ENCODE measurements at regions not wholly inside any gene's neighbourhood (a gene's known extent, or its start where the extent isn't known, plus 50 kb on each side); places are given as distances from the start of the nearest gene placed in this dataset.

DNA sequence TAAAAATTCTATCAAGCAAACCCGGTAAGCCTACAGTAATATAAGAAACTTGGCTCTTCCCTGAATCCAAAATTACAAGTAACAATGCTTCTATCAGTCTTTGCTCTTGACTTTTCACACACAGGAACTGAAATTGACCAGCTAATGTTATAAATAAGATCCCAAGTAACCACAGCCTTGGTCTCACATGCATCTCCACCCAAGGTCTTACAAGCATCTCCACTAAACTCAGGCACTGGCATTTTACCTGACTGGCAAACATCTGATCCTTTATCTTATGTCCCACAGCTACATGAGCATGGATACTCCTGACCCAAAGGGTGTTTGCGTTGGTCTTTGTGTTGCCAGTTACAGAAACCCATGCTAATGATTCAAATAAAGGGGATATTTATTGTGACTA is 302.3 kb upstream of the EPHA4 start:
- Histone ChIP-seq H3K27ac (no peak overlapping the region), H3K27me3 (peaks cover 0 to 2% (median 0%) of the 10 kb centered on the region in 9 donors), H3K36me3 (no peaks in the 10 kb centered on the region), H3K9me3 (peaks cover 0 to 18% (median 0%) of the 10 kb centered on the region in 12 donors), H3K4me3 (no peak overlapping the region), H3K4me1 (no peaks in the 10 kb centered on the region)
- ATAC-seq, result no peak
- WGBS, 4 donors, result 86 to 94% (median 92%) methylated on average over 2 of the region's 2 CpGs
- DNase-seq, result no peak
- intact Hi-C loops (cut with DNase I), result no loop called here
- no peak for TF ChIP-seq POLR2A (IDR thresholded peaks at IDR 0.05)
- TF ChIP-seq, protein P1, sequence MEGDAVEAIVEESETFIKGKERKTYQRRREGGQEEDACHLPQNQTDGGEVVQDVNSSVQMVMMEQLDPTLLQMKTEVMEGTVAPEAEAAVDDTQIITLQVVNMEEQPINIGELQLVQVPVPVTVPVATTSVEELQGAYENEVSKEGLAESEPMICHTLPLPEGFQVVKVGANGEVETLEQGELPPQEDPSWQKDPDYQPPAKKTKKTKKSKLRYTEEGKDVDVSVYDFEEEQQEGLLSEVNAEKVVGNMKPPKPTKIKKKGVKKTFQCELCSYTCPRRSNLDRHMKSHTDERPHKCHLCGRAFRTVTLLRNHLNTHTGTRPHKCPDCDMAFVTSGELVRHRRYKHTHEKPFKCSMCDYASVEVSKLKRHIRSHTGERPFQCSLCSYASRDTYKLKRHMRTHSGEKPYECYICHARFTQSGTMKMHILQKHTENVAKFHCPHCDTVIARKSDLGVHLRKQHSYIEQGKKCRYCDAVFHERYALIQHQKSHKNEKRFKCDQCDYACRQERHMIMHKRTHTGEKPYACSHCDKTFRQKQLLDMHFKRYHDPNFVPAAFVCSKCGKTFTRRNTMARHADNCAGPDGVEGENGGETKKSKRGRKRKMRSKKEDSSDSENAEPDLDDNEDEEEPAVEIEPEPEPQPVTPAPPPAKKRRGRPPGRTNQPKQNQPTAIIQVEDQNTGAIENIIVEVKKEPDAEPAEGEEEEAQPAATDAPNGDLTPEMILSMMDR (IDR thresholded peaks at IDR 0.05), result no peak

DNA sequence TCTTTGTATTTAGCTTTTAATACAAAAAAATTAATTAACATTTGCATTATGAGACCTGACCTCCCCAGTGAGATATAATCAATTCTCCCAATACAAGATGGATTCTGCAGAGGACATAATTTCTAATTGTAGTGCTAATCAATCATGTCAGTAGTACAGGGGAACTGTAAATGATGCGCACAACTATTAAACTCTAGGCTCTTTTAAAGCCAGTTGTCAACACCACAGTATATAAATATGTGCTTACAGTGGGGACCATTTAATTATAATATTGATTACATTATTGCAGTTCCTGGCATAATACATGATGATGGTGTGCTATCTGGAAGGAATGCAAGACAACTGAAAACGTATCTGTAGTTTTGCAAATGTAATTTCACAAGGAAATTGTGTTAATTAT is 285.6 kb upstream of the EPHA4 start:
- no peak for ATAC-seq
- H3K27me3 ChIP-seq, result no peaks in the 10 kb centered on the region
- H3K4me1 ChIP-seq, result no peaks in the 10 kb centered on the region
- intact Hi-C loops (cut with DNase I), result no loop called here
- TF ChIP-seq, protein P1 (IDR thresholded peaks at IDR 0.05), result no peak
- TF ChIP-seq POLR2A (IDR thresholded peaks at IDR 0.05), result no peak
- no peak for DNase-seq
- no peak overlapping the region for H3K27ac ChIP-seq
- no peak overlapping the region for H3K4me3 ChIP-seq
- H3K9me3 ChIP-seq, result peaks cover 0 to 4% (median 0%) of the 10 kb centered on the region in 12 donors
- no peaks in the 10 kb centered on the region for H3K36me3 ChIP-seq
- 49 to 66% (median 53%) methylated on average over 2 of the region's 2 CpGs for WGBS, 4 donors

DNA sequence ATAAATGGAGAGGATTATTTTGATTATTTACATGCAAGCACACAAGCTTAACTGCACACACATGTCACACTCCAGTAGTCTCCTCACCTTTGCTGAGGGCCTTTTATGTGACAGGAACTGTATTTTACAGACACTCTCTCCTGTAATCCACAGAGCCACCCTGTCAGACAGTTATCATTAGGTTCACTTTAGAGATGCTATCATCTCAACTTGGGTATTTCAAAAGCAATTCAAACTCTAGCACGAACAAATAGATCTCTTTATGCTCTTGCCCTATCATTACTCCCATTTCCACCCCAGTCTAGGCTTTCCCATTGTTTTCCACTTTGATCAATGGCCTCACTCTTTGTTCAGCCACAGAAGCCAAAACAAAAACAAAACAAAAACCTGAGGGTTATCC is 281.2 kb upstream of the EPHA4 start:
- WGBS, 4 donors, result 31 to 49% (median 41%) methylated on average over 1 of the region's 1 CpG
- intact Hi-C loops (cut with DNase I), result no loop called here

DNA sequence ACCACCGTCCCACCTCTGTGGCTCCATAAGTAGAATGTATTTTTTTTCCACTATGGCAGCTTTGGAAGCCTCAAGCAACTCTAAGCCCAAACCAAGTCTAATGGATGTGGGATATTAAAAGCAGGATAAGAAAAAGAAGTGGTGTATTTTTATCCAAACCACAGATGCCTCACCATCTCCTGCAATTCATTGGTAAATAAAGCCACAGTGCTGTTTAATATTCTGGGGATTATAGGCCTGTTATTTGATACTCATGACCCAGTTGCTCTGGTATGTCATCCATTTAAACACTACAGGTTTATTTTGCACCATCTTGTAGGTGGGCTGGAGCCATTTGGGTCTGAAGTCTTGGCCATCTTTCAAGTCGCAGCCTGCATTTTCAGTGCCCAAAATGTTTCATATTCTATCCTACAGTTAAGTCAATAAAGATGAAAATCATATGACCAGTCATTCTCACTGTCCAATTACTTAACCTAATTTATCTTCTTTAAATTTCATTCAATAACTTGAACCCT is 279.5 kb upstream of the EPHA4 start:
- intact Hi-C loops (cut with DNase I), result no loop called here
- ATAC-seq (no peak), DNase-seq (no peak)
- TF ChIP-seq, protein P1 (IDR thresholded peaks at IDR 0.05), result no peak
- TF ChIP-seq POLR2A (IDR thresholded peaks at IDR 0.05), result no peak
- WGBS, 4 donors, result 75 to 85% (median 81%) methylated on average over 2 of the region's 2 CpGs
- Histone ChIP-seq H3K27me3 (no peaks in the 10 kb centered on the region), H3K36me3 (no peaks in the 10 kb centered on the region), H3K9me3 (no peaks in the 10 kb centered on the region), H3K27ac (no peak overlapping the region), H3K4me3 (no peak overlapping the region), H3K4me1 (no peaks in the 10 kb centered on the region)

More for the DNA sequence above, 281.2 kb upstream of the EPHA4 start:
- no peaks in the 10 kb centered on the region for H3K27me3 ChIP-seq
- no peak overlapping the region for H3K27ac ChIP-seq
- H3K4me3 ChIP-seq, result no peak overlapping the region
- H3K9me3 ChIP-seq, result no peaks in the 10 kb centered on the region
- H3K4me1 ChIP-seq, result no peaks in the 10 kb centered on the region
- H3K36me3 ChIP-seq, result no peaks in the 10 kb centered on the region
- ATAC-seq, result no peak
- DNase-seq, result no peak
- TF ChIP-seq, protein P1 (IDR thresholded peaks at IDR 0.05), result no peak
- no peak for TF ChIP-seq POLR2A (IDR thresholded peaks at IDR 0.05)
